Fibroblast of villous mesenchyme (primary cell): ENCODE measurements at regions not wholly inside any gene's neighbourhood (a gene's known extent, or its start where the extent isn't known, plus 50 kb on each side); places are given as distances from the start of the nearest gene placed in this dataset.

Source experiments
- DNase-seq: peaks from one replicate; pipeline ENCODE4 v3.0.0-alpha.2; 2010; ENCODE audit warnings: low read depth
- H3K4me3 ChIP-seq: 2 replicates; pipeline ENCODE4 v1.5.1; 2011; ENCODE audit warnings: low read depth, mild to moderate bottlenecking, low read length
- CTCF ChIP-seq: IDR thresholded peaks from 2 replicates; pipeline ENCODE4 v1.5.1; 2012; ENCODE audit warnings: low read depth, mild to moderate bottlenecking, low read length; ENCODE audit not compliant: insufficient read depth

GRCh38 chr15:45862034-45862433 is 227.2 kb downstream of the SQOR start:
- no peak for TF ChIP-seq CTCF
- H3K4me3 ChIP-seq = no peak overlapping the region
- no peak for DNase-seq

GRCh38 chr15:45863881-45864580 is 229.2 kb downstream of the SQOR start:
- no peak for DNase-seq
- no peak for TF ChIP-seq CTCF
- no peak overlapping the region for H3K4me3 ChIP-seq

DNA sequence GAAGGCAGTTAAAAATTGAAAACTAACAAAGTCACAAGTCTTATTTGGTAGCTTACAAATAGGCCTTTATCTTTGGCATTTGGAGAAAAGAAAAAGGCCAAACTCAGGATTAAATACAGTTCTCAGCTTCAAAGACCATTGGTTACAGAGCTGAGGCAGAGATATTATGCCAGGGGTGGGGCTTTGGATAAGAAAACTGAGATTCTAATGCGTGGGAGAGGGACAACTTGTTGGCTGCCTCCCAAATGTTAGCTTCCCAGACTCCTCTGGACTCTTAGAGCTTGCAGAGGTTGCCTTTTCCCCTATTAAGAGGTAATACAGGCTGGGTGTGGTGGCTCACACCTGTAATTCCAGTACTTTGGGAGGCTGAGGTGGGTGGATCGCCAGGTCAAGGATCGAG is 231.8 kb downstream of the SQOR start:
- TF ChIP-seq CTCF = no peak
- no peak for DNase-seq
- H3K4me3 ChIP-seq = no peak overlapping the region

DNA sequence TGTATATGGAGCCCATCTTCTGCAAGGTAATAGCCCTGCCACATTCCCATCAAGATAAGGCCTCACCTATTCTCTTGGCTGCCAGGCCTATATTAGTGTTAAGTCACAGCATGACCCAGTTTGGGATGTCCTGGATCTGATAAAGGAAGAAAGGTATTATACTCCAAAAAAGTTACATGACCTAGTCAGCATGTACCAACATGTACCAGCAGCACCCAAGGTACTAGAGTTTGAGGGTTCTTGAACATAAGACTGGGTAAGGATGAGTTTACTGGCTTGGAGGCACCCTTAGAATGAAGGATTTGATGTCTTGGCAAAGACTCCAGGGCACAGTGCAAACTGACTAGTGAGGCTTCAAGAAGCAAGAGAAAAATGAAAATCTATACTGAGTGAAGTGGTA is 232.5 kb downstream of the SQOR start:
- no peak for DNase-seq
- H3K4me3 ChIP-seq = no peak overlapping the region
- no peak for TF ChIP-seq CTCF

DNA sequence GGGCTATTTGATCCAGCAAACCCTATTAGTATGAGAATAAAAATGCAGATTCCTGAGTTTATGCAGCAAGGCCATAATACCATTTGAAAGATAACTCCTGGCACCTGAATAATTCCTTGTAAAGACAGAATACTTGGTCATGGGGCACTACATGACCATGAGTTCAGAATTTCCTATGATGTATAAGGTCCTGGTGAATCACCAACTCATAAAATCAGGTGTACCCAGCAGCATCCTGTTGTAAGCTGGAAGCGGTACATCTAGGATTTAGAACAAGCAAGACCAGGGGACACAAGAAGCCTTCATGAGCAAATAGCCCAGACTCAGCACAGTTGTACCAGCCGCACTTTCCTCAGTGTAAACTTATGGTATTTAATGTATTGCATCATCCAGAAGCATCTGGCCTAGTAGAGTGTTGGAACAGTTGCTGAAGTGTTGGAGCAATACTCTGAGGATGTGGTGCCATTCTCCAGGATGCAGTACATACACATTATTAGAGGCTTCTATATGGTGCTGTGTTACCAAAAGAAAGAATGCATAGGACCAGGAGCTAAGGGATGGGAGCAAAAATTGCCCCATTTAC is 233.4 kb downstream of the SQOR start:
- no peak for TF ChIP-seq CTCF
- no peak for DNase-seq
- no peak overlapping the region for H3K4me3 ChIP-seq

DNA sequence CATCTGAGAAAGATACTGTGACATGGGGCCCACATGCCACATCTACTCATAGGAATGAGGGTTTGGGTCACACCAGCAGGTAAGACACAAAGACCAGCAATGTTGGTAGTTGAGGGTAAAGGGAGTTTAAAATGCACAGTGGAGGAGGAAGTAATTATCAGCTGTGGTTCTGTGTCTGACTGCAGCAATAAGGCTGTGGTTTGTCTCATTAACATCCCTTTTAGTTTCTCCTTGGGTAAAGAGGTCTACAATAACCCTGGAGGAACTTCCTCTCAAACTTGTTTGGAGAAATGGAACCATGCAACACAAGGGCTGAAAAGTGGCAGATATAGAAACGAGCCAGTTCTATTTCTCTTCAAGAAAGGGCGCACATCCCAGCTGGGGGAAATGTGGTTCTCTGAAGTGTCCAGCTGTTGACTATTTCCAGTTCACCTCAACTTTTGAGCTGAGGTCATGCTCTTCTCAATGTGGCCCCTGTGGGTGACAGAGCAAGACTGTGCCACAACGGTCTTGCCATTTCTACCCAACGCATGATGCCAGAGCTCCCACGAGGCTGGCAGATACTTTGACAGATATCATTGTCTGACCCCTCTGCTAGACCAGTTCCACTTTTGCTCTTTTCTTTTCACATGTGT is 234.3 kb downstream of the SQOR start:
- TF ChIP-seq CTCF = no peak
- H3K4me3 ChIP-seq = no peak overlapping the region

More for the DNA sequence above, 234.3 kb downstream of the SQOR start:
- no peak for DNase-seq
